Esophagus (tissue), 2 donors: ENCODE measurements at regions not wholly inside any gene's neighbourhood (a gene's known extent, or its start where the extent isn't known, plus 50 kb on each side); places are given as distances from the start of the nearest gene placed in this dataset.

Experiments
- H3K27ac ChIP-seq, 2 donors: one replicate each; pipeline ENCODE4 v1.5.1; 2013; ENCODE audit warnings: low read depth in 2 of 2, mild to moderate bottlenecking in 2 of 2, inconsistent platforms in 1 of 2, low read length in 1 of 2, moderate library complexity in 1 of 2
- H3K27me3 ChIP-seq, 2 donors: one replicate each; pipeline ENCODE4 v1.6.1; 2013; ENCODE audit warnings: low read length in 2 of 2, control low read depth in 1 of 2, mild to moderate bottlenecking in 1 of 2; ENCODE audit not compliant: insufficient read depth in 2 of 2, control insufficient read depth in 1 of 2
- H3K36me3 ChIP-seq, 2 donors: one replicate each; pipeline ENCODE4 v1.6.1; 2013; ENCODE audit warnings: low read length in 1 of 2; ENCODE audit not compliant: control insufficient read depth in 2 of 2, insufficient read depth in 2 of 2
- H3K4me1 ChIP-seq, 2 donors: one replicate each; pipeline ENCODE4 v1.6.1; 2013; ENCODE audit warnings: low read length in 1 of 2; ENCODE audit not compliant: control insufficient read depth in 2 of 2, insufficient read depth in 2 of 2
- H3K4me3 ChIP-seq, 2 donors: one replicate each; pipeline ENCODE4 v1.5.1; 2013; ENCODE audit warnings: low read length in 2 of 2, mild to moderate bottlenecking in 2 of 2, low read depth in 1 of 2, moderate library complexity in 1 of 2
- H3K9me3 ChIP-seq, 2 donors: one replicate each; pipeline ENCODE4 v1.6.1; 2013; ENCODE audit warnings: mild to moderate bottlenecking in 2 of 2, low read depth in 1 of 2, low read length in 1 of 2, moderate library complexity in 1 of 2; ENCODE audit not compliant: control insufficient read depth in 2 of 2, insufficient read depth in 1 of 2
- WGBS, 2 donors: extraction: QIAGEN DNeasy Blood & Tissue Kit; methylation state at CpG; one replicate each; pipeline ENCODE4 v1.1.7; 2013; 5-methylcytosine and 5-hydroxymethylcytosine counted together
- donor health status: healthy with polysubstance abuse.
- donor health status: Bipolar disorder and iron deficiency.

GRCh38 chr15:61534986-61535385, 305.9 kb upstream of the RORA start:
- Histone ChIP-seq H3K27me3 (no peaks in the 10 kb centered on the region), H3K27ac (no peak overlapping the region), H3K4me1 (no peaks in the 10 kb centered on the region), H3K4me3 (no peak overlapping the region), H3K36me3 (no peaks in the 10 kb centered on the region), H3K9me3 (no peaks in the 10 kb centered on the region)
- WGBS, 2 donors, result 63 to 64% methylated on average over 3 of the region's 3 CpGs

GRCh38 chr15:61530769-61531168, 301.7 kb upstream of the RORA start:
- Histone ChIP-seq H3K9me3 (no peaks in the 10 kb centered on the region), H3K4me1 (no peaks in the 10 kb centered on the region)
- 63 to 80% methylated on average over 2 of the region's 2 CpGs for WGBS, 2 donors

GRCh38 chr15:61528581-61528910, 299.4 kb upstream of the RORA start:
- Histone ChIP-seq H3K36me3 (no peaks in the 10 kb centered on the region), H3K4me1 (no peaks in the 10 kb centered on the region), H3K27me3 (peaks cover 0 to 3% of the 10 kb centered on the region in 2 donors), H3K4me3 (no peak overlapping the region), H3K9me3 (no peaks in the 10 kb centered on the region), H3K27ac (no peak overlapping the region)
- WGBS, 2 donors, result 32 to 40% methylated on average over 2 of the region's 2 CpGs

More at GRCh38 chr15:61530769-61531168, 301.7 kb upstream of the RORA start:
- H3K27ac ChIP-seq, result no peak overlapping the region
- H3K4me3 ChIP-seq, result no peak overlapping the region
- H3K27me3 ChIP-seq, result peaks cover 0 to 3% of the 10 kb centered on the region in 2 donors
- no peaks in the 10 kb centered on the region for H3K36me3 ChIP-seq

- H3K9me3 ChIP-seq, result no peaks in the 10 kb centered on the region
- H3K4me3 ChIP-seq, result no peak overlapping the region
- H3K36me3 ChIP-seq, result no peaks in the 10 kb centered on the region
- peaks cover 0 to 3% of the 10 kb centered on the region in 2 donors for H3K27me3 ChIP-seq
- no peaks in the 10 kb centered on the region for H3K4me1 ChIP-seq
- no peak overlapping the region for H3K27ac ChIP-seq
- WGBS, 2 donors, result 49 to 55% methylated on average over 9 of the region's 9 CpGs
Measured at GRCh38 chr15:61527836-61528580, 298.9 kb upstream of the RORA start.

GRCh38 chr15:61524545-61524944, 295.4 kb upstream of the RORA start:
- peaks cover 0 to 3% of the 10 kb centered on the region in 2 donors for H3K27me3 ChIP-seq
- no peaks in the 10 kb centered on the region for H3K9me3 ChIP-seq
- H3K36me3 ChIP-seq, result no peaks in the 10 kb centered on the region
- 79% methylated on average over 3 of the region's 3 CpGs for WGBS, 2 donors
- no peak overlapping the region for H3K27ac ChIP-seq
- H3K4me3 ChIP-seq, result no peak overlapping the region
- no peaks in the 10 kb centered on the region for H3K4me1 ChIP-seq

- Histone ChIP-seq H3K4me3 (no peak overlapping the region), H3K27ac (no peak overlapping the region), H3K4me1 (no peaks in the 10 kb centered on the region), H3K9me3 (no peaks in the 10 kb centered on the region), H3K36me3 (no peaks in the 10 kb centered on the region), H3K27me3 (peaks cover 0 to 3% of the 10 kb centered on the region in 2 donors)
- WGBS, 2 donors, result 63 to 68% methylated on average over 2 of the region's 2 CpGs
Measured at GRCh38 chr15:61524086-61524485, 295.0 kb upstream of the RORA start.

- H3K27ac ChIP-seq, result no peak overlapping the region
- H3K9me3 ChIP-seq, result no peaks in the 10 kb centered on the region
- H3K36me3 ChIP-seq, result no peaks in the 10 kb centered on the region
- H3K4me1 ChIP-seq, result no peaks in the 10 kb centered on the region
- H3K4me3 ChIP-seq, result no peak overlapping the region
- peaks cover 0 to 3% of the 10 kb centered on the region in 2 donors for H3K27me3 ChIP-seq
Measured at GRCh38 chr15:61522411-61522810, 293.3 kb upstream of the RORA start.

GRCh38 chr15:61521953-61522352, 292.9 kb upstream of the RORA start:
- H3K27ac ChIP-seq, result no peak overlapping the region
- no peaks in the 10 kb centered on the region for H3K4me1 ChIP-seq
- H3K9me3 ChIP-seq, result no peaks in the 10 kb centered on the region
- no peaks in the 10 kb centered on the region for H3K27me3 ChIP-seq
- WGBS, 2 donors, result 60 to 85% methylated on average over 3 of the region's 3 CpGs
- no peak overlapping the region for H3K4me3 ChIP-seq
- no peaks in the 10 kb centered on the region for H3K36me3 ChIP-seq

GRCh38 chr15:61519296-61519695, 290.2 kb upstream of the RORA start:
- no peak overlapping the region for H3K27ac ChIP-seq
- H3K27me3 ChIP-seq, result no peaks in the 10 kb centered on the region
- H3K4me3 ChIP-seq, result no peak overlapping the region
- peaks cover 0 to 2% of the 10 kb centered on the region in 2 donors for H3K4me1 ChIP-seq
- no peaks in the 10 kb centered on the region for H3K36me3 ChIP-seq
- WGBS, 2 donors, result 58 to 76% methylated on average over 1 of the region's 1 CpG
- no peaks in the 10 kb centered on the region for H3K9me3 ChIP-seq

- Histone ChIP-seq H3K27me3 (no peaks in the 10 kb centered on the region), H3K4me1 (peaks cover 0 to 2% of the 10 kb centered on the region in 2 donors), H3K27ac (no peak overlapping the region), H3K4me3 (no peak overlapping the region), H3K36me3 (no peaks in the 10 kb centered on the region), H3K9me3 (no peaks in the 10 kb centered on the region)
- 80 to 86% methylated on average over 7 of the region's 7 CpGs for WGBS, 2 donors
Measured at GRCh38 chr15:61518191-61518950, 289.3 kb upstream of the RORA start.
